K562 (cell line): ENCODE measurements at regions not wholly inside any gene's neighbourhood (a gene's known extent, or its start where the extent isn't known, plus 50 kb on each side); places are given as distances from the start of the nearest gene placed in this dataset.

ENCODE experiments used
- ATAC-seq: fragments of 200-7000 bp; cut with Tn5 transposase; 3 replicates; pipeline ENCODE4 v1.9.1; 2020; ENCODE audit warnings: moderate library complexity
- BruUV-seq: library from RNA; stranded (reverse); fragments of 400-500 nt; replicated peaks from 2 replicates; lab custom pipeline; 2021; lab: Mats Ljungman, UMichigan
- CTCF ChIA-PET: fragments of 300-600 bp; formaldehyde crosslinking; extraction: SDS; loops from one replicate; lab custom pipeline; 2021; ENCODE audit warnings: low intra/inter-chr PET ratio; lab: Yijun Ruan, JAX
- POLR2A ChIA-PET: fragments of 300-600, 350-650 bp; sonication (Branson Sonifier 250); formaldehyde crosslinking; extraction: SDS; loops from one replicate; lab custom pipeline; 2021; ENCODE audit warnings: antibody characterized with exemption, inconsistent platforms; lab: Yijun Ruan, JAX
- DNase-seq, 4 experiments: peaks; one replicate each; pipeline versions ENCODE4 v3.0.0 to v3.0.0-alpha.2; 2011 to 2018; ENCODE audit warnings: low spot score in 3 of 4, mixed read lengths in 3 of 4; ENCODE audit errors: extremely low read depth in 1 of 4
- FAIRE-seq: peaks from 2 replicates; lab custom pipeline; 2011; peaks lifted over from hg19 to GRCh38; lab: Jason Lieb, UNC
- H2AFZ ChIP-seq: 2 replicates; pipeline ENCODE4 v1.6.0; 2011; ENCODE audit warnings: low read depth, low read length, control low read depth, inconsistent platforms
- H3K27ac ChIP-seq: fragments of 200-600 bp; 3 replicates; pipeline ENCODE4 v1.8.0; 2011; ENCODE audit warnings: low read depth, mild to moderate bottlenecking, control low read depth, inconsistent platforms, low read length, moderate library complexity, mixed read lengths; ENCODE audit errors: extremely low read depth
- H3K27me3 ChIP-seq, 2 experiments: fragments of 300-600 bp in 1 of 2; 2 replicates in 1 of 2; 3 replicates in 1 of 2; pipeline versions ENCODE4 v1.6.0 to v1.8.0; 2011; ENCODE audit warnings: inconsistent platforms in 2 of 2, low read length in 2 of 2, mild to moderate bottlenecking in 1 of 2, mixed read lengths in 1 of 2, moderate library complexity in 1 of 2; ENCODE audit not compliant: control insufficient read depth in 2 of 2, insufficient read depth in 2 of 2
- H3K36me3 ChIP-seq: fragments of 300-600 bp; 3 replicates; pipeline ENCODE4 v1.8.0; 2011; ENCODE audit warnings: mild to moderate bottlenecking, low read length, inconsistent platforms; ENCODE audit not compliant: control insufficient read depth, insufficient read depth
- H3K4me1 ChIP-seq, 2 experiments: fragments of 200-600 bp in 1 of 2; replicated peaks in 1 of 2; 2 replicates in 1 of 2; 3 replicates in 1 of 2; pipeline versions ENCODE4 v1.5.1 to v1.8.0; 2011; ENCODE audit warnings: inconsistent platforms in 2 of 2, low read length in 2 of 2, mild to moderate bottlenecking in 1 of 2, mixed read lengths in 1 of 2, moderate library complexity in 1 of 2; ENCODE audit not compliant: control insufficient read depth in 2 of 2, insufficient read depth in 2 of 2
- H3K4me2 ChIP-seq: 2 replicates; pipeline ENCODE4 v1.6.1; 2011; ENCODE audit warnings: low read length, control low read depth, inconsistent platforms, mixed read lengths; ENCODE audit not compliant: insufficient read depth
- H3K4me3 ChIP-seq: fragments of 200-600 bp; sonication (generic), shearing (Covaris generic); 2 replicates; pipeline ENCODE4 v1.5.1; 2016; ENCODE audit warnings: control low read depth, inconsistent platforms
- H3K79me2 ChIP-seq: fragments of 200-600 bp; 3 replicates; pipeline ENCODE4 v1.8.0; 2011; ENCODE audit warnings: low read length, inconsistent platforms; ENCODE audit not compliant: control insufficient read depth, insufficient read depth
- H3K9ac ChIP-seq, 2 experiments: 2 replicates each; pipeline versions ENCODE4 v1.6.0 to v1.6.1; 2011; ENCODE audit warnings: low read depth in 2 of 2, low read length in 2 of 2, control low read depth in 1 of 2, inconsistent platforms in 1 of 2, mild to moderate bottlenecking in 1 of 2, mixed read lengths in 1 of 2; ENCODE audit not compliant: insufficient read depth in 1 of 2
- H3K9me1 ChIP-seq: one replicate; pipeline ENCODE4 v1.6.0; 2011; ENCODE audit warnings: inconsistent platforms, mild to moderate bottlenecking, low read length, moderate library complexity; ENCODE audit not compliant: control insufficient read depth, insufficient read depth
- H3K9me3 ChIP-seq: replicated peaks from 2 replicates; pipeline ENCODE4 v1.5.1; 2011; ENCODE audit warnings: low read depth, low read length, inconsistent platforms; ENCODE audit not compliant: control insufficient read depth, insufficient read depth
- H4K20me1 ChIP-seq: replicated peaks from 2 replicates; pipeline ENCODE4 v1.6.1; 2011; ENCODE audit warnings: low read length, inconsistent platforms, mixed read lengths; ENCODE audit not compliant: control insufficient read depth, insufficient read depth
- CEBPB ChIP-seq: fragments of 450-650 bp; IDR thresholded peaks from 2 replicates; pipeline ENCODE4 v1.6.1; 2016; ENCODE audit warnings: missing genetic modification characterization, missing compliant biosample characterization
- CEBPG ChIP-seq, 3 experiments: fragments of 200-800 bp in 1 of 3; sonication (Bioruptor generic) in 1 of 3; sonication (generic) in 1 of 3; formaldehyde crosslinking in 1 of 3; IDR thresholded peaks in 2 of 3; conservative IDR thresholded peaks in 1 of 3; 2 replicates each; pipeline versions ENCODE4 v1.6.1 to v1.8.0; 2016 to 2022; ENCODE audit warnings: missing compliant biosample characterization in 2 of 3, missing genetic modification characterization in 2 of 3, mild to moderate bottlenecking in 1 of 3, missing genetic modification reagents in 1 of 3
- ESRRA ChIP-seq: fragments of 450-650 bp; IDR thresholded peaks from 2 replicates; pipeline ENCODE4 v1.6.1; 2014; ENCODE audit warnings: low read depth, mild to moderate bottlenecking, moderate library complexity, borderline replicate concordance
- HDAC1 ChIP-seq, 2 experiments: fragments of 450-650 bp; IDR thresholded peaks; 2 replicates each; pipeline ENCODE4 v1.6.1; 2016 to 2017; ENCODE audit warnings: inconsistent platforms in 1 of 2, mild to moderate bottlenecking in 1 of 2, moderate library complexity in 1 of 2
- KDM4B ChIP-seq, 2 experiments: fragments of 450-650 bp in 1 of 2; sonication (generic) in 1 of 2; IDR thresholded peaks; 2 replicates each; pipeline ENCODE4 v1.6.1; 2016 to 2017; ENCODE audit warnings: borderline replicate concordance in 2 of 2, antibody characterized with exemption in 1 of 2, low read depth in 1 of 2, mild to moderate bottlenecking in 1 of 2
- MECOM ChIP-seq: fragments of 250-450 bp; sonication (Bioruptor Pico); IDR thresholded peaks from 2 replicates; pipeline ENCODE4 v1.8.0; 2022; ENCODE audit warnings: inconsistent platforms
- NFIC ChIP-seq: fragments of 450-650 bp; IDR thresholded peaks from 2 replicates; pipeline ENCODE4 v1.6.1; 2017; ENCODE audit warnings: mild to moderate bottlenecking, inconsistent platforms
- NR2C2 ChIP-seq, 2 experiments: fragments of 200-800 bp in 1 of 2; sonication (Bioruptor generic) in 1 of 2; sonication (generic) in 1 of 2; formaldehyde crosslinking in 1 of 2; IDR thresholded peaks; 2 replicates each; pipeline versions ENCODE4 v1.6.1 to v1.8.0; 2016 to 2022; ENCODE audit warnings: mild to moderate bottlenecking in 1 of 2, missing compliant biosample characterization in 1 of 2, missing genetic modification characterization in 1 of 2, missing genetic modification reagents in 1 of 2
- RFX1 ChIP-seq: fragments of 450-650 bp; IDR thresholded peaks from 2 replicates; pipeline ENCODE4 v1.6.1; 2016; ENCODE audit warnings: mild to moderate bottlenecking, moderate library complexity
- SIN3A ChIP-seq, 2 experiments: fragments of 150-350 bp in 1 of 2; IDR thresholded peaks; 2 replicates each; pipeline ENCODE4 v1.6.1; 2011 to 2016; ENCODE audit warnings: borderline replicate concordance in 2 of 2, low read depth in 2 of 2, low read length in 2 of 2, mild to moderate bottlenecking in 2 of 2, moderate library complexity in 2 of 2; ENCODE audit not compliant: control insufficient read depth in 1 of 2
- TOE1 ChIP-seq, 2 experiments: fragments of 450-650 bp in 1 of 2; sonication (generic) in 1 of 2; formaldehyde crosslinking in 1 of 2; IDR thresholded peaks; 2 replicates each; pipeline versions ENCODE4 v1.7.1 to v1.8.0; 2016 to 2022; ENCODE audit warnings: borderline replicate concordance in 2 of 2, mild to moderate bottlenecking in 2 of 2, antibody characterized with exemption in 1 of 2, inconsistent platforms in 1 of 2, low read depth in 1 of 2, missing genetic modification reagents in 1 of 2, moderate library complexity in 1 of 2
- ZBTB17 ChIP-seq: fragments of 450-650 bp; formaldehyde crosslinking; IDR thresholded peaks from 2 replicates; pipeline ENCODE4 v1.4.0; 2020; ENCODE audit warnings: mild to moderate bottlenecking
- ZNF23 ChIP-seq: fragments of 250-450 bp; sonication (Bioruptor Pico); IDR thresholded peaks from 2 replicates; pipeline ENCODE4 v1.4.0; 2020; ENCODE audit warnings: mild to moderate bottlenecking
- ZSCAN29 ChIP-seq: fragments of 450-650 bp; IDR thresholded peaks from 2 replicates; pipeline ENCODE4 v1.6.1; 2017
- WGBS: fragments of 100-300 bp; shearing (Covaris generic); methylation state at CpG from one replicate; pipeline ENCODE4 v1.1.6; 2016; ENCODE audit warnings: low coverage, mixed read lengths; ENCODE audit not compliant: insufficient coverage; ENCODE audit errors: missing lambda C conversion rate; 5-methylcytosine and 5-hydroxymethylcytosine counted together
- in situ Hi-C: fragments of 300-500 bp; cut with MboI; formaldehyde crosslinking; loops from 4 replicates; pipeline ENCODE4 v1.15.0; 2018; ENCODE audit warnings: inconsistent platforms, mixed read lengths
- intact Hi-C: fragments of 100-400 bp; cut with micrococcal nuclease; formaldehyde crosslinking; loops from 2 replicates; pipeline ENCODE4 v1.14.2; 2022
- TF ChIP-seq, protein P1 (sequence below): IDR thresholded peaks from 2 replicates; pipeline ENCODE4 v1.6.1; 2011; ENCODE audit not compliant: insufficient read length; ENCODE audit errors: extremely low read depth
- TF ChIP-seq, protein P2 (sequence below): fragments of 150-350 bp; conservative IDR thresholded peaks from 2 replicates; pipeline ENCODE4 v1.6.1; 2014; ENCODE audit warnings: low read length
- TF ChIP-seq, protein P3 (sequence below), 2 experiments: fragments of 450-650 bp in 1 of 2; sonication (generic) in 1 of 2; formaldehyde crosslinking in 1 of 2; IDR thresholded peaks in 1 of 2; conservative IDR thresholded peaks in 1 of 2; 2 replicates each; pipeline versions ENCODE4 v1.6.1 to v1.8.1; 2016 to 2023; ENCODE audit warnings: mild to moderate bottlenecking in 2 of 2, moderate library complexity in 2 of 2, inconsistent platforms in 1 of 2, missing genetic modification reagents in 1 of 2

DNA sequence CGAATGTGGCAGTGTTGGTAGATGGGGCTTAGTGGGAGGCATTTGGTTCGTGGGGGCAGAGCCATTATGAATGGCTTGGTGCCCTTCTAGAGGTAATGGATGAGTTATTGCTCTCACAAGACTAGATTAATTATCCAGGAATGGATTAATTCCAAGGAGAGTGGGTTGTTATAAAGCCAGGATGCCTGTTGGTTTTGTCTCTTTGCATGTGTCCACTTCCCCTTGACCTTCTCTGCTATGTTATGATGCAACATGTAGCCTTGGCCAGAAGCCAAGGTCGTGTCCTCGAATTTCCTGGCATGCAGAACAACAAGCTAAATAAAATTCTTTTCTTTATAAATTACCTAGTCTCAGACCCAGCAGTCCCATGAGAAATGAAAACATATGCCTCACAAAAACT lies 111.2 kb upstream of the PLS3 start:
- CTCF ChIA-PET, result no interaction called here
- Histone ChIP-seq H2AFZ (0 out of 2 replicates have a peak overlapping the region, but pooled peaks have one; percentile 4), H3K9me1 (no peaks in the 10 kb centered on the region), H3K4me2 (no peak overlapping the region), H4K20me1 (no peaks in the 10 kb centered on the region), H3K27me3 (peaks cover 0 to 4% of the 10 kb centered on the region in 2 experiments; a peak in 1 of 5 replicates), H3K36me3 (no peaks in the 10 kb centered on the region), H3K79me2 (no peaks in the 10 kb centered on the region), H3K4me1 (no peaks in the 10 kb centered on the region), H3K4me3 (no peak overlapping the region), H3K27ac (no peak overlapping the region)
- intact Hi-C loops, result no loop called here
- no peak for FAIRE-seq
- POLR2A ChIA-PET, result no interaction called here
- in situ Hi-C loops, result no loop called here
- BruUV-seq, result no TSS peak
- TF ChIP-seq TOE1 (IDR thresholded peaks at IDR 0.05; ENCODE audit: borderline replicate concordance) (no peak), TOE1 (CRISPR knock-in tag; IDR thresholded peaks at IDR 0.05; ENCODE audit: borderline replicate concordance, low read depth) (no peak), SIN3A (IDR thresholded peaks at IDR 0.05; ENCODE audit: borderline replicate concordance in 2 of 2, control insufficient read depth in 1 of 2, low read depth in 2 of 2, low read length in 2 of 2) (no peak), RFX1 (no peak), CEBPG (CRISPR knock-in tag; IDR thresholded peaks at IDR 0.05) (no peak), CEBPG (tag; conservative IDR thresholded peaks at IDR 0.05 in 1 of 2, IDR thresholded peaks at IDR 0.05 in 1 of 2) (peak in 1 of 2 experiments; percentile 45; a peak in 2 of 4 replicates), ESRRA (peak; percentile 64; the same call in 1 of the 2 replicates), NR2C2 (CRISPR knock-in tag; IDR thresholded peaks at IDR 0.05) (no peak), NR2C2 (tag; IDR thresholded peaks at IDR 0.05) (0 out of 2 replicates have a peak, but pooled peaks have one; percentile 13), CEBPB (tag) (peak; percentile 35; the same call in 1 of the 2 replicates), ZNF23 (CRISPR knock-in tag) (no peak), ZSCAN29 (no peak), NFIC (peak; percentile 68), HDAC1 (IDR thresholded peaks at IDR 0.05) (no peak), KDM4B (IDR thresholded peaks at IDR 0.05; ENCODE audit: borderline replicate concordance in 2 of 2, low read depth in 1 of 2) (no peak), ZBTB17 (CRISPR knock-in tag) (no peak), MECOM (CRISPR knock-in tag) (no peak)
- TF ChIP-seq, protein P1, sequence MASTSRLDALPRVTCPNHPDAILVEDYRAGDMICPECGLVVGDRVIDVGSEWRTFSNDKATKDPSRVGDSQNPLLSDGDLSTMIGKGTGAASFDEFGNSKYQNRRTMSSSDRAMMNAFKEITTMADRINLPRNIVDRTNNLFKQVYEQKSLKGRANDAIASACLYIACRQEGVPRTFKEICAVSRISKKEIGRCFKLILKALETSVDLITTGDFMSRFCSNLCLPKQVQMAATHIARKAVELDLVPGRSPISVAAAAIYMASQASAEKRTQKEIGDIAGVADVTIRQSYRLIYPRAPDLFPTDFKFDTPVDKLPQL, result no peak
- TF ChIP-seq, protein P2, sequence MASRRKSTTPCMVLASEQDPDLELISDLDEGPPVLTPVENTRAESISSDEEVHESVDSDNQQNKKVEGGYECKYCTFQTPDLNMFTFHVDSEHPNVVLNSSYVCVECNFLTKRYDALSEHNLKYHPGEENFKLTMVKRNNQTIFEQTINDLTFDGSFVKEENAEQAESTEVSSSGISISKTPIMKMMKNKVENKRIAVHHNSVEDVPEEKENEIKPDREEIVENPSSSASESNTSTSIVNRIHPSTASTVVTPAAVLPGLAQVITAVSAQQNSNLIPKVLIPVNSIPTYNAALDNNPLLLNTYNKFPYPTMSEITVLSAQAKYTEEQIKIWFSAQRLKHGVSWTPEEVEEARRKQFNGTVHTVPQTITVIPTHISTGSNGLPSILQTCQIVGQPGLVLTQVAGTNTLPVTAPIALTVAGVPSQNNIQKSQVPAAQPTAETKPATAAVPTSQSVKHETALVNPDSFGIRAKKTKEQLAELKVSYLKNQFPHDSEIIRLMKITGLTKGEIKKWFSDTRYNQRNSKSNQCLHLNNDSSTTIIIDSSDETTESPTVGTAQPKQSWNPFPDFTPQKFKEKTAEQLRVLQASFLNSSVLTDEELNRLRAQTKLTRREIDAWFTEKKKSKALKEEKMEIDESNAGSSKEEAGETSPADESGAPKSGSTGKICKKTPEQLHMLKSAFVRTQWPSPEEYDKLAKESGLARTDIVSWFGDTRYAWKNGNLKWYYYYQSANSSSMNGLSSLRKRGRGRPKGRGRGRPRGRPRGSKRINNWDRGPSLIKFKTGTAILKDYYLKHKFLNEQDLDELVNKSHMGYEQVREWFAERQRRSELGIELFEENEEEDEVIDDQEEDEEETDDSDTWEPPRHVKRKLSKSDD, result no peak
- TF ChIP-seq, protein P3, sequence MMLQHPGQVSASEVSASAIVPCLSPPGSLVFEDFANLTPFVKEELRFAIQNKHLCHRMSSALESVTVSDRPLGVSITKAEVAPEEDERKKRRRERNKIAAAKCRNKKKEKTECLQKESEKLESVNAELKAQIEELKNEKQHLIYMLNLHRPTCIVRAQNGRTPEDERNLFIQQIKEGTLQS (IDR thresholded peaks at IDR 0.05), result peak; percentile 49
- TF ChIP-seq, protein P3 (CRISPR knock-in tag; conservative IDR thresholded peaks at IDR 0.05), result no peak
- TF ChIP-seq, all 486 proteins: peak for 6
- Histone ChIP-seq H3K9me3 (no peaks in the 10 kb centered on the region), H3K9ac (no peak overlapping the region)
- no peak for ATAC-seq
- peak in 1 of 4 experiments; percentile 2 for DNase-seq
- 2% methylated on average over 4 of the region's 4 CpGs for WGBS
